NCI-H460 (cell line): ENCODE measurements at regions not wholly inside any gene's neighbourhood (a gene's known extent, or its start where the extent isn't known, plus 50 kb on each side); places are given as distances from the start of the nearest gene placed in this dataset.
"Not testable (repeated sequence)": the region's sequence is repeated elsewhere in the genome, so short reads cannot be mapped to it uniquely, and the experiment has no call there.

ENCODE experiments used
- DNase-seq: peaks from one replicate; pipeline ENCODE4 v3.0.0-alpha.2; 2016; ENCODE audit warnings: low read depth; ENCODE audit errors: extremely low read depth

DNA sequence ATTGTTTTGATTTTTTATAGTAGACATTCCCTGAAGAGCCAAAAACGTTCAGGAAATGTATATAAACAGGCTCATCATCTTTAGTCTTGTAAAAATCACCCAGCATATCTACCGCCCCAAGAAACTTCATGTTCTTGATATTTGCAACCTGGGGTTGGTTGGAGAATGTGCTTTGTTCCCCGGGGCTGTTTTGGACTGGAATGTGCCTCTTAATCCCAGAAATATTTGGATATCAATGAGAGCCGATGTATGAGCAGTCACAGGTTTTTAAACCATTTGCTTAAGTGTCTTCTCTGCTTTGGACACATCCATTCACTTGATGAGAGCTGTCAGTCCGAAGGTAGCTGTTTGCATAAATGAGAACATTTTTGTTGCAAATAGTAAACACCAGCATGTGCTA lies 449.7 kb downstream of the PCDH7 start:
- no peak for DNase-seq

DNA sequence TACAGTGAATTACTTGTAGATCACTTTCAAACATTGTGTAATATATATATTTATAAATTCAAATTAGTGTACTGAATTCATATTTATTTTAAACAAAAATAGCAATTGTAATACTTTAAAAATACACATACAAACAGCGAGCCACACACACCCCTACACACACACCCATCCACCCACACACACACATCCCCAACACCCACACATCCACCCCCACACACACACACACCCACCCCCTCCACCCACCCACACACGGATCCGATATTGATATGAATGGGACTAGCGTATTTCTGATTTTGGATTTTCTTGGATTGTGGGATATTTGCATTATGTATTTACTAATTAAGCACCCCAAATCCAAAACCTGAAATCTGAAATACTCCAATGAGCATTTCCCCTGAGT lies 451.2 kb downstream of the PCDH7 start:
- no peak for DNase-seq

DNA sequence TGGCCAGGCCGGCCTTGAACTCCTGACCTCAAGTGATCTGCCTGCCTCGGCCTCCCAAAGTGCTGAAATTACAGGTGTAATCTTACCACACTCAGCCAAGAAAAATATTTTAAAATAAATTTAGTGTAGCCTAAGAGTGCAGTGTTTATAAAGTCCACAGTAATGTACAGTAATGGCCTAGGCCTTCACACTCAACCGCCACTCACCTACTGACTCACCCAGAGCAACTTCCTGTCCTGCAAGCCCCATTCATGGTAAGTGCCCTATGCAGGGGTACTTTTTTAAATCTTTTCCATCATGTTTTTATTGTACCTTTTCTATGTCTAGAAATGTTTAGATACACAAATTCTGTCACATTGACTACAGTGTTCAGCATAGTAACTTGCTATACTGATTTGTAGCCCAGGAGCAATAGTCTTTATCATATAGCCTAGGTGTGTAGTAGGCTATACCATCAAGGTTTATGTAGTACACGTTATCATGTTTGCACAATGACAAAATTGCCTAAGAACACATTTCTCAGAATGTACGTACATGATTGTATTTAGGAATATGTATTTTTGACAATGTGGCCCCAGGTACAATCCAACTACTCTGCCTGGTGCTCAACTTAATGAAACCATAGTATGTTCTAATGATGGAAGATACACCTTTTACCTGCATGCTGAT lies 455.2 kb downstream of the PCDH7 start:
- DNase-seq: no peak

DNA sequence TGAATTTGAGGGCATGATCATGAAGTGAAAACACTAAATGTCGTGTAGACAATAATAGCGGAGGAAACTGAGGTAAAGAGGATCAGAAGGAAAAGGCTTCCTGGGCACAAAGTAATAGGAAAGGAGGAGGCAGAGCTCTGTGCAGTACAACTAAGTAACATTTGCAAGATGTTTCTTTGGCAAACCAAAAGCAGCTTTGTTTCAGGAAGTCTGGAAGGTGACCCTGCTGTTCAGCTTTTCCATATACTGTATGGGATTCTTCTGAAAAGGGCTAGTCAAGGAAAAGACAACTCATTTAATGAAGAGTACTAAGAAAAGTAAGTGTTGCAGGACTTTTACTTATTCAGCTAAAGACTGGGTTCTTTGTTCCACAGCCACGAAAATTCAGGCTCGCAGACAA lies 463.1 kb downstream of the PCDH7 start:
- no peak for DNase-seq

DNA sequence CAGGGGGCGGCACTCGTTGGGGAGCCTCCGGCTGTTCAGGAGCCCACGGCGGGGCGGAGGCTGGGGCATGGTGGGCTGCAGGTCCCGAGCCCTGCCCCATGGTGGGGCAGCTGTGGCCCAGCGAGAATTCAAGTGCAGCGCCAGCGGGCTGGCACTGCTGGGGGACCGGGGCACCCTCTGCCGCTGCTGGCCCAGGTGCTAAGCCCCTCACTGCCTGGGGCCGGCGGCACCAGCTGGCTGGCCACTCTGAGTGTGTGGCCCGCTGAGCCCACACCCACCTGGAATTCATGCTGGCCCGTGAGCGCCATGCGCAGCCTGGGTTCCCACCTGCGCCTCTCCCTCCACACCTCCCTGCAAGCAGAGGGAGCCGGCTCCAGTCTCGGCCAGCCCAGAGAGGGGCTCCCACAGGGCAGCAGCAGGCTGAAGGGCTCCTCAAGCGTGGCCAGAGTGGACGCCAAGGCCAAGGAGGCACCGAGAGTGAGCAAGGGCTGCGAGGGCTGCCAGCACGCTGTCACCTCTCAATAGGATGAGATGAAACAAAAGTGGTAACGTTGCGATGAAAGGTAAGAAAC lies 464.9 kb downstream of the PCDH7 start:
- no peak for DNase-seq

DNA sequence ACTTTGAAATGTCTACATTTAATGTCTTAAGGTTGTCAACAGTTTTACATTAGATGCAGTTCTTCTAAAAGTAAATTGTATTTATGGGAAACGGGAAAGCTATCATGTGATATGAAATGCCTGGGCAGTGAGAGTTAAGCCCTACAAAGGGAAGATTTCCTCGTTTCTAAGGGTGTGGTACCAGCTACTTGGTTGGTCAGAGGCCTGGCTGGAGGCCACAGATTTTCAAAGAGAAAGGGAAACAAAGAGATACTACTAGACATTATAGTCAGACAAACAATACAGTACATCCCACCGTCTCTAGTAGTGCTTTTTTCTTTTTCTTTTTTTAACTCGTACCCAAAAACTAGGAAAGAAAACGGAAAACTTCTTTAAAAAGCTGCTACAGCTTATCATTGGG lies 467.8 kb downstream of the PCDH7 start:
- DNase-seq: no peak

DNA sequence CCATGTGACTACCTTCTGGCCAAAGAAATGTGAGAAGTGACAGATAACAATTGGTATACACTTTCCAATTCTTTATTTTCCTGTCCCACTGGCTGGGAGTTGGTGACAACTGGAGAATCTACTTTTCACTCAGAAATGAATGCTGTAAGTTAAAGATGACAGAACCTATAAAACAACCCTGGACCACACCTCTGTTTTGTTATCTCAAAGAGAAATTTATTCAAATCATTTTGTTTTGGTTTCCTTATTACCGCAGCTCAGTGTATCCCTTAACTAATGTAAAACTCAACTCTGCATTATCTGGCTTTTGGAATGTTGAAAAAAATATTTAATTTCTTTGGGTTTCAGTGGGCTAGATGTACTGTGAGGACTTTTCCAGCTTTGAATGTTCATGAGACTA lies 469.8 kb downstream of the PCDH7 start:
- DNase-seq: no peak

DNA sequence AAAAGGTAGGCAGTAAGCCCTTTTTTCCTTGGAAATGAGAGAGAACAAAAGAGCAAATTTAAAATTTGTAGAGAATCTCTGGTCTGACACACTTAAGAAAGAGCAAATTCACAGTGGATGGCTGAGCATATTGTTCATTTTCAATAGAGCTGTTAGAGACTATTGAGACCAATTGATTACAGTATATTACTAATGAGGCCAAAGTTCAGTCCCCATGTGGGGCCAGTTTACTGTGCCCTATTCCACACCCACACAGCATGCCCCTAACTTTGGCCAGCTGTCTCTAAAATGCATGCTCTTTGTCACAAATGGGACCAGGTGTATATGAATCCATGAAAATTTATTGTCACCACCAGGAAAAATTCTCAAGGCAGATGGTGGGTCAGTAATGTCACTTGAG lies 470.5 kb downstream of the PCDH7 start:
- DNase-seq: no peak

DNA sequence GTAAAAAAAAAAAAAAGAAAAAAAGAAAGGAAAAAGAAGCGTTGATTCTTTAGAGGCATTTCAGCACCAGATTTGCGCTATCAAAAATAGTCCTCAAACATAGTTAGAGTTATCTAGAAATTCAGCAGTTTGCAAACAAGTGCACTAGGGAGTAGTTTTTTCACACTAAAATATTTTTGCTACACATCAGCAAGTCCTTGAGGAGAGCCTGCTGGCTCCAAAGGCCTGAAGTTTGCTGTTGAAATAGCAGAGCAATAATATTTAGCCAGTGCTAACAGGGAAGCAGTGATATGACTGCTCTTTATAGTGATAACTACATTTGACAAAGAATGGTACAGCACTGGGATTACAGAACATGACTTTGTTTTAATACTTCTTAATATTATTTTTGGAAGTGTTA lies 472.2 kb downstream of the PCDH7 start:
- DNase-seq: no peak

DNA sequence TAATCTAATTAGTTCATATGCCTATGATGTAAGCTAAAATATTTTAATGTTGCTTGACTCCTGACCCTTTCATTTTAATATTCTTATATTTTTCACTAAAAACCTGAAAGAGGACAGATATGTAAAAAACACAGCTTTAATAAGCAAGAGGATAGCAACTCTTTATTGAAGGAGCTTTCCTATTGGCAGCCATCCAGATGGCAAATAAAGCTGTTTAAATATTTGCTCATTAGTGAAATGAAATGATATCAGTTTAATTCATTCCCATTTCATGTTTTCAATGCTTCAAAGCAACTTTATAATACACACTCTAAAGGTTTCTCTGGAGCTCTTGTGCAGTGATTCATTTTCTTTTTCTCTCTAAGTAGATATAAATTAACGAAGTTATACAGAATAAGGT lies 473.4 kb downstream of the PCDH7 start:
- DNase-seq: no peak

DNA sequence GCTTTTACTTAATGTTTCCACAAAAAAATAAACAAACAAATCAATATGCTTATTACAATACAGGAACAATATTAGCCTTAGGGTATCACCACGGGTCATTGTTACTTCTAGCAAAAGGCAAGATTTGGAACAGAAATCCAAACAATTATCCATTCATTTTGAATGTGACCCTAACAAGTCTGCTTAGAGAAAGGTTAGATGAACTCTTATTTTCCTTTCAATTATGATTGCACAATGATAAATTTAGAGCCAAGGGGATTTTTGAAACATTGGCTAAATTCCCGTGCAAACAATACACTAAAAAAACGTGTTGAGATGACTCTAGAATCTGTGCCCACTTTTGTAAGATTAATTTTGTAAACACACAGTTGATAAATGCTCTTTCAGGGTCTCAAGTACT lies 474.7 kb downstream of the PCDH7 start:
- DNase-seq: no peak

DNA sequence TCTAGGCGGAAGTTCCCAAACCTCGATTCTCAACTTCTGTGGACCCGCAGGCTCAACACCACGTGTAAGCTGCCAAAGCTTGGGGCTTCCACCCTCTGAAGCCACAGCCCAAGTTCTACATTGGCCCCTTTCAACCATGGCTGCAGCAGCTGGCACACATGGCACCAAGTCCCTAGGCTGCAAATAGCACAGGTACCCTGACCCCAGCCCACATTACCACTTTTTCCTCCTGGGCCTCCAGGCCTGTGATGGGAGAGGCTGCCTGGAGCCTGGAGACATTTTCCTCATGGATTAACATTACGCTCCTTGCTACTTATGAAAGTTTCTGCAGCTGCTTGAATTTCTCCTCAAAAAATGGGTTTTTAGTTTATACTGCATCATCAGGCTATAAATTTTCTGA lies 479.5 kb downstream of the PCDH7 start:
- DNase-seq: no peak

DNA sequence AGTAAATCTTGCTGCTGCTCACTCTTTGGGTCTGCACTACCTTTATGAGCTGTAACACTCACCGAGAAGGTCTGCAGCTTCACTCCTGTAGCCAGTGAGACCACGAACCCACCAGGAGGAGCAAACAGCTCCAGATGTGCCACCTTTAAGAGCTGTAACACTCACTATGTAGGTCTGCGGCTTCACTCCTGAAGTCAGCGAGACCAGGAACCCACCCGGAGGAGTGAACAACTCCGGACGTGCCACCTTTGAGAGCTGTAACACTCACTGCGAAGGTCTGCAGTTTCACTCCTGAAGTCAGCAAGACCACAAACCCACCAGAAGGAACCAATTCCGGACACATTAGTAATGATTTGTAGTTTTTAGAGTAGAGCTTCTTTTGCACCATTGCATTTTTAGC lies 481.9 kb downstream of the PCDH7 start:
- DNase-seq: not testable (repeated sequence)

DNA sequence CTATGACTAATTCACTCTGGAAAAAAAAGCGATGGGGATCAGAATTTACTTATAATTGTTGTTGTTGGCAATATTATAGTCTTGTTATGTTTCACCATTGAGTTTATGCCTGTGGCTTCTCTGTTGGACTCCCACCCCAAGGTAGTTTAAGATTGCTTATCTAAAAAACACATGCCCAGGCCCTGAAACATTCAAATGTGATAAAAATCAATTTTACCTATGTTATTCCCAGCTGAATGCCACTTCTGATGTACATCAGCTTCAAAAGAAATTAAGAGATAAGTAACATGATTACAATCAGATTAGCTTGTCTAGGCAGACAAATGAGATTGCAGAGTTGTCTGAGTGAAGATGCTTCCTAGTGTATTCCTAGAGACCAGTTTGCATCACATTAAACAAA lies 484.7 kb downstream of the PCDH7 start:
- no peak for DNase-seq

DNA sequence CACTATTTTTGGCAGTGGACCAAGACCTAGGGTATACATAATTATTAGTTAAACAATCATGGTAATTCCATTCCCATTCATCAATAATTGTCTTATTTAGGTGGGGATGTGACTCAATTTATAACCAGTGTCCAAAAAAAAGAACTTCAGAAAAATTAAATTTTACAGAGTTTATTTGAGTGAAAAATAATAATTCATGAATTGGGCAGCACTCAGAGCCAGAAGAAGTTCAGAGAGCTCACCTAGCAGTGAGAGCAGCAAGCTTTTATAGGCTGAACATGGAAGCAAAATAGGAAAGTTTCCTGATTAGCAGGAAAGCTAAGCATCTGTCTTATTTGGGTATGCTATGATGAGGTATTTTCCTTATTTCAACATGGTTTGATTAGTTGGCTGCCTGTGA lies 500.8 kb downstream of the PCDH7 start:
- no peak for DNase-seq

DNA sequence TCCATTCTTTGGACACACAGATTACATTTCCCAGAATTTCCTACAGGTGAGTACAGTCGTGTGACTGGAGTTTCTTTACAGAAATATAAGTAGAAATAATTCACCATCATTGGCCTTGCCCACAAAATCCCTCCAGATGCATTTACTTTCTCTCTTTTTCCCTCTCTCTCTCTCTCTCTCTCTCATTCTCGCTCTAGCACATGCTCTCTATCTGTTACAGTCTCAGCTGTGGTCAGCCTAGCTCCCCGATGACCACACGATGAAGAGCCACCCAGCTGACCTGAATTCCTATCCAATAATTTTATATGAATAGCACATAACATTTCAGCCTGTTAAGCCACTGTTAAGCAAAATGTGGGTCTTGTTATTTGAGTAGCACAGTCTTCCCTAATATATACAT lies 507.9 kb downstream of the PCDH7 start:
- no peak for DNase-seq

DNA sequence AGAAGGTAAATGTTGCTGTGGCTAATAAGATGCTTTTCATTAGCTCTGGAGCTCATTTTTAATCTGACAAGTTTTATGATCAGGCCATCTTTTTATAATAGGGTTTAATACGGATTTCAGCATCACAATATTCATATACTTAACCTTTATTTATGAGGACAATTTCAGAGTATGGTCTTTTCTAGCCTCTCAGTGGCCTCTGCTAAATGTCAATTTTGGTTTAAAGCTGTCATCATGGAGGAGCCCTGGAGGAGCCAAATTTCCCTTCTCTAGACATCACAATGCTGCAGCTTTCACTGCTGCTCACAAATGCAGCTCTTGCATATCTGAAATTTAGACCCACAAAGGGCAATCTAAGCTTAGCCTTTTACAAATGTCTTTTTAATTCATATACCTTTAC lies 510.4 kb downstream of the PCDH7 start:
- DNase-seq: no peak

DNA sequence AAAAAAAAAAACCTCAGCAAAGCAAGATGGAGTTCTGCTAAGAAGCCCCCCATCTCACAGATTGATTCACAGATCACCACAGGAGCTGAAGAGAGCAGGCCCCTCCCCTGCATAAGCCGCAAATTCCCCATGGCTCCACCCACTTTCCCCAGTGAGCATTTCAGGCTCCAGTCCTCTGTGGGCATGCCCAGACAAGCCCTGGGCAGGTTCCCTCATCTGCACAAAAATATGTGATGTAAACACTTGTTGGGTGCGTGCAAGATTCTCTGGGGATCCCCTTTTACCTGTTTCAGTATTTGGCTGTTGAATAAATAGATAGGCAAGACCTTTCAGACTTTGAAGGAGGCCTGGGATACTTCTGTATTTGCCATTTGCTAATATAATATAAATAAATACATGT lies 514.3 kb downstream of the PCDH7 start:
- DNase-seq: no peak

DNA sequence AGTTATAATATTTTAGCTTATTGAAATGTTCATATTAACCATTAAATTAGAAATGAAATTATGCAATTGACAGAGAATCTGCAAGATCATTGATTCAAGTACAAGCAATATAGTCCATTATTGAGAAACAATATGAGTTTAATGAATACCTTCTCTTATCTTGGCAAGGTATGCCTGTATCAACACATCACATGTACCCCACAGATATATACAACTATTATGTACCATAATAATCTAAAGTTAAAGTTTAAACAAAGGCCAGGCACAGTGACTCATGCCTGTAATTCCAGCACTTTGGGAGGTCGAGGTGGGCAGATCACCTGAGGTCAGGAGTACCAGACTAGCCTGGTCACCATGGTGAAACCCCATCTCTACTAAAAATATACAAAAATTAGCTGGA lies 514.7 kb downstream of the PCDH7 start:
- no peak for DNase-seq

DNA sequence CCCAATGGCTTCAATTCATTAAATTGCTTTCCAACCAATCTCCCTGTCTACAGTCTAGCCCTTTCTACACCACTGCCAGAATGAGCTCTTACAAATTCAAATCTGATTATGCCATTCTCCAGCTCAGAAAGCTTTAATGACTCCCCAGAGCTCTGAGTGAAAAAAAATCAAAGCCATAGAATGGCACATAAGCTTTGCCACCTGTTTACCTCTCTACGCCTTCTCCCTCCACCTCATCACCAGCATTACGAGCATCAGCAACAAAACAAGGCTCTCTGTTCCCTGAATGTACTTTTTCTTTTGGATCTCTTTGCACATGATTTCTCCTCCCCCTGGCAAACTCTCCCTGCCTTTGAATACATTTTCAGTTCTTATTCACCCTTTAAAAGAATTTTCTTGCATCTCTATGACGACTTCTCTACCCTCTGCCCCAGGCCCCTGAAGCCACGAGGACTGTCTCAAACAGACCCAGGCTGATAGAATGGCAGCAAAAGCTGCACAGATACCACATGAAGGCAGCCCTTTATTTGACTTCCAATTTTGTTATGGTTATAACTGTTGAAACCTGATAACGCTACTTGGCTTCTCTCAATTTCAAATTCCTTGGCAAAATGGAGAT lies 516.0 kb downstream of the PCDH7 start:
- no peak for DNase-seq

DNA sequence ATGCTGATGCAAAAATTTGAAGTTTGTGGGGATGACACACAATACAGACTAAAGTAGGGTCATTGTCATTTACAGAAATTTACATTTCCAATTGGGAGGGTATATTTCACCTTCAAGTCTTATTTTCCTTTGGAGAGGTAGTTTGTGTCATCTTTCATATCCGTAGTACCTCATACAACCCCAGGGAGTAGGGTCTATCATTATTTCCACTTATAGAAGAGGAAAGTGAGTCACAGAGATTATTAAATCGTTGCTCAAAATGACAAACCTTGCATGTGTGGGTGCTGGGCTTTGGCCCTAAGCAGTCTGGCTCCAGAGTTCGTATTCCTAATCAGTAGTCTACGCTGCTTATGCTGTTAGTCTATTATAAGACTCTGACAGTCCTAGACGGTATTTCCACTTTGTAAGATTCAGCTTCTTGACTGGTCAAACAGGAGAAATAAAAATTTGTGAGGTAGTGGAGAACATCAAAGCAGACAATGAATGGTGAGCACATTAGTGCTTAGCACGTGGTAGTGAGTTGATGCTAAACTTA lies 516.5 kb downstream of the PCDH7 start:
- no peak for DNase-seq

DNA sequence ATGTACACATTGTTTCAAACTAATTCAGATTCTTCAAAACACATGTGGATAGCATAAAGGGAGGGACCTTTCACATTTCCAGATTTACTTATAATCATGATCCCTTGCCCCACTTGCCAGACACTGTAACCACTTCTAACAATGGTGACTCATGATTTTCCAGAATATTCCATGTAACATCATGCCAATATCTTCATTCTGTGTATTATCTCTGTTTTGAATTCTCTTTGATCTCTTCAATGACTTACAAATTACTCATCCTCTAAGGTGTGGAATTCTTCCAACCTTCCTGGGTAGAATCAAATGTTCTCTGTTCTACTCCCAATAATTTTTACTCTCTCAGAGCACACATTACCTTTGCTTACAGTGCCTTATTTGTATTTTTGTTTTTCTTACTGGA lies 517.1 kb downstream of the PCDH7 start:
- DNase-seq: no peak
